OCI-LY3 (cell line): ENCODE measurements at regions not wholly inside any gene's neighbourhood (a gene's known extent, or its start where the extent isn't known, plus 50 kb on each side); places are given as distances from the start of the nearest gene placed in this dataset.

ENCODE experiments used
- H2AFZ ChIP-seq: fragments of 200-600, 300-600 bp; shearing (Covaris generic); 2 replicates; pipeline ENCODE4 v1.6.0; 2014; ENCODE audit warnings: antibody characterized with exemption, low read depth, low read length
- H3K27ac ChIP-seq: fragments of 200-600, 300-600 bp; sonication (generic); 2 replicates; pipeline ENCODE4 v1.5.1; 2014; ENCODE audit warnings: mild to moderate bottlenecking, low read length, moderate library complexity, mixed read lengths
- H3K27me3 ChIP-seq: fragments of 200-600, 300-600 bp; sonication (generic); 2 replicates; pipeline ENCODE4 v1.6.1; 2014; ENCODE audit warnings: low read depth, low read length, mixed read lengths
- H3K36me3 ChIP-seq: fragments of 200-600, 300-600 bp; sonication (generic); replicated peaks from 2 replicates; pipeline ENCODE3; 2014; ENCODE audit warnings: low read depth, low read length, mixed read lengths
- H3K4me1 ChIP-seq: fragments of 300-600, 200-600 bp; sonication (generic); 2 replicates; pipeline ENCODE4 v1.6.1; 2014; ENCODE audit warnings: low read length, mixed read lengths
- H3K4me2 ChIP-seq: fragments of 200-600, 300-600 bp; sonication (generic); 2 replicates; pipeline ENCODE4 v1.6.1; 2014; ENCODE audit warnings: low read length, mixed read lengths
- H3K4me3 ChIP-seq: fragments of 300-600, 200-600 bp; sonication (generic); 2 replicates; pipeline ENCODE4 v1.5.1; 2014; ENCODE audit warnings: antibody characterized with exemption, mild to moderate bottlenecking, low read length, moderate library complexity
- H3K79me2 ChIP-seq: fragments of 300-600, 200-600 bp; shearing (Covaris generic); 2 replicates; pipeline ENCODE4 v1.6.1; 2014; ENCODE audit warnings: mild to moderate bottlenecking, low read length, mixed read lengths
- H3K9ac ChIP-seq: fragments of 300-600, 200-600 bp; shearing (Covaris generic); 2 replicates; pipeline ENCODE4 v1.6.0; 2014; ENCODE audit warnings: mild to moderate bottlenecking, low read length, moderate library complexity
- H3K9me3 ChIP-seq: fragments of 200-600, 300-600 bp; shearing (Covaris generic); 2 replicates; pipeline ENCODE4 v1.6.1; 2014; ENCODE audit warnings: low read length, mixed read lengths; ENCODE audit not compliant: insufficient read depth
- H4K20me1 ChIP-seq: fragments of 200-600, 300-600 bp; sonication (generic); 2 replicates; pipeline ENCODE4 v1.6.1; 2016; ENCODE audit warnings: low read length, mixed read lengths; ENCODE audit not compliant: insufficient read depth
- EZH2phosphoT487 ChIP-seq: fragments of 200-600 bp; shearing (Covaris generic); IDR thresholded peaks from 2 replicates; pipeline ENCODE4 v1.6.1; 2018; ENCODE audit warnings: antibody characterized with exemption, mixed run types, low read depth
- TF ChIP-seq, protein P1 (sequence below): fragments of 200-600, 300-600 bp; sonication (generic); IDR thresholded peaks from 2 replicates; pipeline ENCODE4 v1.5.1; 2014; ENCODE audit warnings: antibody characterized with exemption, low read length, low read depth

DNA sequence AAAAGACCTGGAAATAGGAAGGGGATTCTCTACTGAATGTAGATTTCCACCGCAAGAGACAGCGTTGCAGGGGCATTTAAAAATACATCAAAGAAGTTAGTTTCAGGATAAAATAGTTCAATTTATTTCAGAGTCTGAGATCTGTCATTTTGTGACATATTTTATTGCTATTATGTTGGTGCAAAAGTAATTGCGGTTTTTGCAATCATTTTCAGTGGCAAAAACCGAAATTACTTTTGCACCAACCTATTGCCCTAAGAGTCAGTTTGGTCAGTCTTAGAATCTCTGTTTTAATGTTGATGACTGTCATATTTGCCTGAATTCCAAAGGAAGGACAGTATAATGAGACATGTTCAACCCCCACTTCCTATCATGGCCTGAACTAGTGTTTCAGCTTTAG is 219.5 kb upstream of the CDH10 start:
- Histone ChIP-seq H3K4me3 (no peak overlapping the region), H3K27ac (no peak overlapping the region), H3K4me2 (no peak overlapping the region), H3K27me3 (no peaks in the 10 kb centered on the region), H3K79me2 (no peaks in the 10 kb centered on the region), H3K4me1 (no peaks in the 10 kb centered on the region), H3K36me3 (no peaks in the 10 kb centered on the region), H2AFZ (no peak overlapping the region), H3K9me3 (no peaks in the 10 kb centered on the region), H4K20me1 (no peaks in the 10 kb centered on the region), H3K9ac (no peak overlapping the region)
- TF ChIP-seq EZH2phosphoT487, result no peak
- TF ChIP-seq, protein P1, sequence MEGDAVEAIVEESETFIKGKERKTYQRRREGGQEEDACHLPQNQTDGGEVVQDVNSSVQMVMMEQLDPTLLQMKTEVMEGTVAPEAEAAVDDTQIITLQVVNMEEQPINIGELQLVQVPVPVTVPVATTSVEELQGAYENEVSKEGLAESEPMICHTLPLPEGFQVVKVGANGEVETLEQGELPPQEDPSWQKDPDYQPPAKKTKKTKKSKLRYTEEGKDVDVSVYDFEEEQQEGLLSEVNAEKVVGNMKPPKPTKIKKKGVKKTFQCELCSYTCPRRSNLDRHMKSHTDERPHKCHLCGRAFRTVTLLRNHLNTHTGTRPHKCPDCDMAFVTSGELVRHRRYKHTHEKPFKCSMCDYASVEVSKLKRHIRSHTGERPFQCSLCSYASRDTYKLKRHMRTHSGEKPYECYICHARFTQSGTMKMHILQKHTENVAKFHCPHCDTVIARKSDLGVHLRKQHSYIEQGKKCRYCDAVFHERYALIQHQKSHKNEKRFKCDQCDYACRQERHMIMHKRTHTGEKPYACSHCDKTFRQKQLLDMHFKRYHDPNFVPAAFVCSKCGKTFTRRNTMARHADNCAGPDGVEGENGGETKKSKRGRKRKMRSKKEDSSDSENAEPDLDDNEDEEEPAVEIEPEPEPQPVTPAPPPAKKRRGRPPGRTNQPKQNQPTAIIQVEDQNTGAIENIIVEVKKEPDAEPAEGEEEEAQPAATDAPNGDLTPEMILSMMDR, result no peak

DNA sequence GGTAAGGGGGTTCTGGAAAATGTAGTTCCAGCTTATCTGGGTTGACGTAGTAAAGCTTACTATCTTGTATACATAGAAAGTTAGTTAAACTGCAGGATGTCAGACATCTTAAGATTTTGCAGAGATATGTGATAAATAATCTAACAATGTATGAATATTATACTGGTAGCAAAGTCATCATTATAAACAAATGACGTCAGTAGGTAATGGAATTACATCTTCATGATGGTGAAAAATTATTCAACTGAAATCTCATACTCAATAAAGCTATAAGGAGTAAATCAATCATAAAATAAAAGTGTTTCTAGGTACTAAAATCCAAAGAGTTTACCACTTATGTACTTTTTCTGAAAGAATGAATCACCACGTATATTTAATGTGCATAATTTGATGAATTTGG is 217.3 kb upstream of the CDH10 start:
- Histone ChIP-seq H3K27ac (no peak overlapping the region), H3K9me3 (no peaks in the 10 kb centered on the region), H3K9ac (no peak overlapping the region), H3K4me3 (no peak overlapping the region), H4K20me1 (no peaks in the 10 kb centered on the region), H3K36me3 (no peaks in the 10 kb centered on the region), H3K27me3 (no peaks in the 10 kb centered on the region), H3K4me1 (peaks cover 7% of the 10 kb centered on the region), H3K79me2 (no peaks in the 10 kb centered on the region), H2AFZ (no peak overlapping the region), H3K4me2 (no peak overlapping the region)
- TF ChIP-seq, protein P1, result no peak
- TF ChIP-seq EZH2phosphoT487, result no peak

DNA sequence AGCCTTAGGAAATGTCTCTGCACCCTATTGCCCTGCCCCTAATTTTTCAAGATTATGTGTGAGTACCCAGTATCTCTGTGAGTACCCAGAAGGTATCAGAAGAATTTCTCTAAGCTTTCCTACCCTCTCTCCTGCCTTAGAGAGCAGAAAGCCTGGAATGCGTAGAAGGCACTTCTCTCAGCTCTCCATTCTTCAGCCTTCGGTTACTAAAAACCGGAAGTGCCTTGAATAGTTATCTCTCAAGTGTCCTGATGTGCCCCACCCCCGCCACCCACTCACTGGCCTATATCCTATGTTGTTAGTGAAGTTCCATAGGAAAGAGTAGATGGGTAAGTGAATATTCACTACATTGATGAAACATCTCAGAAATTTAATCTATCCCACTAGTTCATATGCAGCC is 210.7 kb upstream of the CDH10 start:
- Histone ChIP-seq H4K20me1 (no peaks in the 10 kb centered on the region), H3K4me3 (no peak overlapping the region), H3K36me3 (no peaks in the 10 kb centered on the region), H3K27ac (no peak overlapping the region), H3K9ac (no peak overlapping the region), H3K4me2 (no peak overlapping the region), H3K79me2 (no peaks in the 10 kb centered on the region), H3K27me3 (no peaks in the 10 kb centered on the region), H3K9me3 (no peaks in the 10 kb centered on the region), H2AFZ (no peak overlapping the region), H3K4me1 (peaks cover 7% of the 10 kb centered on the region)
- TF ChIP-seq, protein P1, result no peak
- no peak for TF ChIP-seq EZH2phosphoT487

DNA sequence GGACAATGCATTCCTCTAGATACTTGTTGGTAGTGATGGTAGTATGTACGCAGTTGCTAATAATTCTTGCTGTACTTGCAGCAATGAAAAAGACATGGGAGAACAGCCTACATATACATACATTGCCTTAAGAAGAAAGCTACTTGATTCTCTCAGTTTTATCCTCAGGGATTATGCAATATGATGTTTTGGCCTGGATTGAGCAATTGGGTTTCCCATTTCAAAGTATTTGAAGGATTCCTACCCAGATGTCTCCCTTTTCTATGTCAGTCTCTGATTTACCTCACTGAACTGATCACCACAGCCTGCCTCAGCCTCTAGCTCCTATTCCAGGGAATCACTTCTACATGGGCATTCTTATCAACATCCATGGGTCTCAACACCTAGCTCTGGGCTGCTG is 210.1 kb upstream of the CDH10 start:
- H2AFZ ChIP-seq, result no peak overlapping the region
- peaks cover 7% of the 10 kb centered on the region for H3K4me1 ChIP-seq
- H3K9me3 ChIP-seq, result no peaks in the 10 kb centered on the region
- H3K4me2 ChIP-seq, result no peak overlapping the region
- TF ChIP-seq, protein P1, result no peak
- no peak for TF ChIP-seq EZH2phosphoT487
- H4K20me1 ChIP-seq, result no peaks in the 10 kb centered on the region
- H3K79me2 ChIP-seq, result no peaks in the 10 kb centered on the region
- no peak overlapping the region for H3K4me3 ChIP-seq
- no peak overlapping the region for H3K27ac ChIP-seq
- H3K27me3 ChIP-seq, result no peaks in the 10 kb centered on the region
- H3K36me3 ChIP-seq, result no peaks in the 10 kb centered on the region
- H3K9ac ChIP-seq, result no peak overlapping the region
